OCI-M1 (cell line): ENCODE measurements at regions not wholly inside any gene's neighbourhood (a gene's known extent, or its start where the extent isn't known, plus 50 kb on each side); places are given as distances from the start of the nearest gene placed in this dataset.

Experiments
- DNase-seq: peaks from one replicate; lab custom pipeline; 2025; lab: John Stamatoyannopoulos, UW

DNA sequence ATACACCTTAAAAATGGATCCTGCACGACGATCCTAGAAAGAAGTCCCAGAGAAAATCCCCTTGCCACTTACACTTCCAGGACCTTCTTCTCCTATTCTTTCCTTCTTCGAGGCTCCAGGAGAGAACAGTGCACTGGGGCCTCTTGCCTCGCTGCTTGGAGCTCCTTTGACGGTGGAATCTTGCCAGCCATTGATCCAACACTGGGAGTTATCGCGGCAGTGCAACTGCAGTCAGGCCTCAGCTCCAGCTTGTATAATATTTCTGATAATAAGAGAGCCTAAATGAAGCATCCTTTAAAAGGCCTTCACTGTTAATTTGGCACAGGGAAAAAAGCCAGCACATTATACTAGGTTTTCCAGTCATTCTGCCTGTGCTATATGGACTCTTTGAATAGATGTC, 216.9 kb upstream of the PARD3B start:
- DNase-seq, result no peak

DNA sequence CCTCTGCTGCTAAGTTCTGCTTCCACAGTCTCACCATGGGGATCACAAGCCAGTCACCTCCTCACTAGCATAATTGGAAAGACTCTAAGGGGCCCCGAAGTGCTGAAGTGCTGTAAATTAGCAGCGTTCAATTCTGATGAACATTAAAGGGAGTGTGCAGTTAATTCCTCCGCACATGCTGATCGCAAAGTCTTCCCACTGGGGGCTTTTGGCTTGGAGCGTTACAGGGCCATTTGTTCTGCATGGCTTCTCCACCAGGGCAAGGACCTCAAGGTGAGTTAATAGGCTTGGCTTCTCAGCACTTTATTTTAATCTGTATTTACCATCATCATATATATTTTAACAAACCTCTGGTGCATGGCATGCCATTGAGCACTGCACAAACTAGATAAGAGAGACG, 216.3 kb upstream of the PARD3B start:
- no peak for DNase-seq

DNA sequence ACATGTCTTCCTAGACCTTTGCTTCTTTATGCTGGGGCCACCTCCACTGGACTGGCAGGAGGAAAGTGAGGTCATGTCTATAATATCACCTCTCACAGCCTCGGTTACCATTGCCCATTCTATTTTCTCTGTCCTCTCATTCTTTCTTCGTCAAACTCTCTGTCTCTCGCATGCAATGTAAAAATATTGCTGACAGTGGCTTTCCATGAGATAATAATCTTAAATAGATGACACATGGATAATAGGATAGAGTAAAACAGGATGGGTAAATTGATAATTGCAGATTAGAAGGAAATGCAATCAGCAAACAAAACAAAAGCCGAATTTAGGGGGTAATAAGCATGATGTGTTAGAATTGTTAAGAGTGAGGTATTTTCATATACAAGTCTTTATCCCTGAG, 215.7 kb upstream of the PARD3B start:
- no peak for DNase-seq

DNA sequence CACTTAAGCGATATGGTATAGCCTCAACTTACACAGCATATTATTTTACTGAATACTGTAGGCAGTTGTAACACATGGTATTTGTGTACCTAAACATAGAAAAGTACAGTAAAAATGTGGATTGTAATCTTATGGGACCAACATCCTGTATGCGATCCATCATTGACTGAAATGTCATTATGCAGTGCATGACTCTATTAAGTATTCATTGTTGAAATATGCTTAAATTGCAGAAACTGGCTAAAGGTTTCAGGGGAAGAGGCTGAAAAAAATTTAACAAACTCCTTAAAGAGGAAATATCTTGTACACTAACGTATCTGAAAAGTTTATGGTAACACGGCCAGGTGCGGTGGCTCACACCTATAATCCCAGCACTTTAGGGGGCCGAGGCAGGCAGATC, 214.1 kb upstream of the PARD3B start:
- DNase-seq, result no peak

DNA sequence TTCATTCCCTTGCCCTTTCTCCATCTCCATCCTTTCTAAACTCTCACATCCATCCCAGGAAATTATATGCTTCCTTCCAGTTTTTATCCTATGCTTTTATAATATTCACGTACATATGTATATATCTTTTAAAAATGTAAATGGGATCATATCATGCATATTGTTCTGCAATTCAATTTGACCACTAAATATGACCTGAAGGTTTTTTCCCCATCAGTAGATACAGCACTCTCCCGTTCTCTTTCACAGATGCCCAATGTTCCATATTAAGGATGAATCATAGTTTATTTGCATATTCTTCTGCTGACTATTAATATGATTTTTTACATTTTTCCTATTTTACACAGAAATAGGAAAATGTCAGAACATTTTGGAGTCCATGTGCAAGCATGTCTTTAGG, 213.3 kb upstream of the PARD3B start:
- DNase-seq, result no peak

DNA sequence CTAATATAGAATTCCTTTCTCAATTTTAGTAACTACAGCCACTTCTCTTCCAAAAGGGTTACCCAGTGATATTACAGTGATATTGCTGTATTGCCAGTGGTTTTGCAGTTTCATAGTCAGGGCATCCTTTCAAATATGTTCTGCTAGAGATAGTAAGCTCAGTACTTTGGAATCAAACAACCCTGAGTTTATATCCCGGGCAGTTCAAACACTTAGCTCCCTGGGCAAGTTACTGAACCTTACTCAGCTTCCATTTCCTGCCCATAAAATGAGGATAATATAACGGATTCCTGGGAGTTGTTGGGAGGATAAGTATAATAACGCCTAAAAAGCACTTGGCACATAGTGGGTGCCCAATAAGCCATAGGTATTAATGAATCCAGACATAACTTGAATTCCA, 212.6 kb upstream of the PARD3B start:
- no peak for DNase-seq

DNA sequence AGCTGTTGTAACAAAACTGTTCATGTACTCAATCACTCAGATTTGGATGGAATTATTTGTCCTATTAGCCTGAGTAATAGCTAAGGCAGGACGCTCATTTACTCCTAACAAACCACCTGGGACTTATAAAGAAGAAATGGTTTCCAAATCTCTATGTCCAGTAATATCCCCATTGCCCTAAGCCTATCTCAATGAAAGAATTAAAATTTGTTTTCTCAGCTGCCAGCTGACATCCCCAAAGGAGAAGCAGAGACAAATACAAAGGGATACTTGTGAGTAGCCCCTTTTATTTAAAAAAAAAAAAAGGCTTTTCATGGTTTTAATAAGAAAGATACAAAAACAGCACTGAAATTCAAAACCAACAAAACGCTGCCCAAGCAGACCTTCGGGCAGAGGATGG, 211.4 kb upstream of the PARD3B start:
- DNase-seq, result no peak

DNA sequence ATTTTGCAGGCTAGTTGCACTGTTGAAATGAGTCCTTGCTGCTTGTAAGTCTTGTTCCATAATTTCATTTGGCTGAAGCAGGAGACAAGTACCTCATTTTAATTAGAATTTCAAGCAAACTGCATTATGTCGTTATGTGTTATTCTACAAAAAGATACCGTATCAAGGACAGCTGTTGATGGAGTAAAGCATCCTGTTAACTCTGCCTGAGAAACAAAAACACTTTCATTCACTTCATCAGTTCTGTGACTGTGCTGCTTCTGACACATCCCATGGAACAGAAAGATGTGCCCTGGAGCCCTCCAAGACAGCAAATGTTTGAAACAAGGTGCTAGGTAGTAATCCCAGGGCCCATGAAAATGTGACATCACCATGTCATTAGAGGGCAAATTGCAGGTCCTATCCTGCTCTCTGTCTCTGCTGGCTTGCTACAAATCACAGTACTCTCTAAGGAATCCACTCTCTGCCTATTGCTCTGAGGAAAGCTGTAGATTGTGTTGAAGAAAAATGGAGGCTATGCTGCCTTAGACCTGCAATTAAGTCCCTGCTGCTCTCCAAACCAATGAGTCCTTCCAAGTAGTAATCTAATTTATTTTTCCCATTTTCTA, 209.7 kb upstream of the PARD3B start:
- DNase-seq, result no peak

DNA sequence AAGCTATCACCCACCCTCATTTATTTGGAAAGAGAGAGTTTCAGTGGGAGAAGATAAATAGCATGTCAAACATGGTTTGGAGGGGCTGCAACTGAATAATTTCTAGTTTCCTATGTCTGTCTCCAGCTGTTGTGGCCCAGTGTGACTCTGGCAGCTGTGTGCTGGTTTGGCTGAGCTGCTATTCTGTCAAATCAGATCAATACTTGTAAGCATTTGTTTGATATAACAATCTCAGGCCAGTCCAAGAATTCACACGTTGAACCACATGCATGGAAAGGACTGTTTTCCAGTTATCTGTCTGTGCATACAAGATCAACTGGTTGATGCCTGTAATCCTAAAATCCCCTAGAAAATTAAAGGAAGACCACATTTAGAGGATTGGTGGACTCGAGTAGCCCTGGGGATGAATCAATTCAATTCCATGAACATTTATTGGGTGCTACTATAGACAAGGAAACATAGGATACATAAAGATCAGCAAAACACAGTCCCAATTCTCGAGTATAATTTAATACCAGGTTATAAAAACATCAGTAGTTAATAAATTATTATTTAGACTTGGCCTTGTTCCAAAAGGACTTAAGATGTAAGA, 209.0 kb upstream of the PARD3B start:
- DNase-seq, result no peak

DNA sequence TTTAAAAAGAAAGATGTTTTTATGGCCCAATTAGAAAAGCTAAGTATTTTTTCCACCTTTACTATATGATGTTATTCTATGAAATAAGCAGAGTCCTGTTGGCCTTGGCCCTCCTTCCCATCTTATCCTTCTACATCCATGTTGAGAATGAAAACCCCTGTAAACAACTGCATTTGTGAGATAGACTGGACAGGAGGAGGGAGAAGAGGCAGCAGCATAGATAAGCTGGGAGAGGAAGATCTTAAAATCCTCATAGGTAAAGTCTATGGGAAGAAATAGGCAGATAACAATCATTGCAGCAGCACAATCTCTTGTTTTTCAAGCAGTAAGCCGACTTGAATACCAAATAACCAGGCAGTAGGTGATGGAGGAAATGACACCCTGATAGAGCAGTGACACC, 207.6 kb upstream of the PARD3B start:
- DNase-seq, result no peak

DNA sequence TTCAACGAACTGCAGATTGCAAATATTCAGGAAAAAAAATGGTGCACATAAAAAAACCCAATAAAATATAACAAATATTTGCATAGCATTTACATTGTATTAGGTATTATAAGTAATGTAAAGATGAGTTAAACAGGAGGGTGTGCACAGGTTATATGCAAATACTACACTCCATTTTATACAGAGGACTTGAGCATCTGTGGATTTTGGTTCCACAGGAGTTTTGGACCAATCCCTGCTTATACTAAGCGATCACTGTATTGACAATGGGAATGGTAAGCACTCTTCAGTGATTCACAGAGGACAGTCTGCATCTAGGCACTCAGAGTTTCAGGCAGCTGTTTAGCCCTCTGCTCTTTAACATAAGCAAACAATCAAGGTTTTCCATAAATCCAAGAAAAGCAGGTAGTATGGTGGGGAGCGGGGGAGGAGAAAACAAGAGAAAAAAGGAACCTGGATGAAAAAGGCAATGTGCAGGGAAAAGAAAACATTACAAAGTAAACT, 206.0 kb upstream of the PARD3B start:
- DNase-seq, result no peak

DNA sequence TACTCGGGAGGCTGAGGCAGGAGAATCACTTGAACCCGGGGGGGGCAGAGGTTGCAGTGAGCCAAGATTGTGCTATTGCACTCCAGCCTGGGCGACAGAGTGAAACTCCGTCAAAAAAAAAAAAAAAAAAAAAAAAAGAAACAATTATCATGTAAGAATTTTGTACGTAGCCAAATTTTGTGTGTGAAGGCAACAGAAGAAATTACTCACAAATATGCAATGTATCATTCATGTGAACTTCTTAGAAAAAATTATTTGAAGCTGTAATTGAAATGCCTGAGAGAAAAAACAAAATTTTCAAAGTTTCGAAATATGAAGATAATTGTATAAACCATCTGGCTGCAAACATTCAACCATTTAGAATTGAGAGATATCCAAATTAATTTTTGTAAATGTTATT, 204.8 kb upstream of the PARD3B start:
- no peak for DNase-seq

DNA sequence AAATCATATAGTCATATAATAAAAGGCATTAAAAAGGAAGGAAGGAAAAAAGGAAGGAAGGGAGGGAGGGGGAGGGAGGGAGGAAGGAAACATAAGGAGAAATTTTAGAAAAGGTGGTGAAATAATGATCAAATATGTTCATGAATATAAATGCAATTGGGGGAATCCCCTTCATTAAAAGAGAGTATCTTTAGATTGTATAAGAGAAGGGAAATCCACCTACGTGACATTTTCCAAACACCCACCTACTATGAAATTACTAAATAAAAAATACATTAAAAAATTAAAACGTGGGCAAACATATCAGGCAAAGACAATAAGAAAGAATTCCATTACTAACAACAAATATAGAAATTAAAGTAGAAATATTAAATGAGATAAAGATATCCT, 203.4 kb upstream of the PARD3B start:
- no peak for DNase-seq

DNA sequence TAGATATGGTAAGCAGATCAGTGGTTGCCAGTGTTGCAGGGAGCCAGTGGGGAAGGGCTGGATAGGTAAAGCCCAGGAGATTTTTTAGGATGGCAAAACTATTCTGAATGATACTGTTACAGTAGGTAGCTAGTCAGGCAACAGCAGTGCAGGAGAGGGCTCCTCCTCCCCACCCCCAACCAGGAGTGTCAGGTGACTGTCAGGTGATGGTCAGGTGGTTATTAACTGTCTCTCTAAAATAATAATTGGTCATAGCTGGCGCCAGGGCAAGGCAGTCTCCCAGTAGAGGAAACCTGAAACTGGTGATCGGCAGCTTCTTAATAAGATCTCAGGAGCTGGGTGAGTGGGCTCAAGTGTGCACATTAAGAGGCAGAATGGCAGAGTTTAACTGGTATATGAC, 201.6 kb upstream of the PARD3B start:
- no peak for DNase-seq

DNA sequence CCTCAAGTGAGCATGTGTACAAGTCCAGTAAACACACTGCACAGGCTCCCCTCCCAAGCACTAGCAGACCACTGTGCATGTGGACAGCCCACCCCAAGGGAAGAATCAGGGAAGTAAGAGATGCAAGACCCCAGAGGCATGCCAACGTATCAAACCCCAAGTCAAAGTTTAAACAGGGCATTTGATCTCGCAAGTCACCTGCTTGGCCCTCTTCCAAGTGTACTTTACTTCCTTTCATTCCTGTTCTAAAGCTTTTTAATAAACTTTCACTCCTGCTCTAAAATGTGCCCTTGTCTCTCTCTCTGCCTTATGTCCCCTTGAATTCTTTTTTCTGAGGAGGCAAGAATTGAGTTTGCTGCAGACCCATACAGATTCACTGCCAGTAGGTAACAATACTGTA, 201.2 kb upstream of the PARD3B start:
- no peak for DNase-seq

DNA sequence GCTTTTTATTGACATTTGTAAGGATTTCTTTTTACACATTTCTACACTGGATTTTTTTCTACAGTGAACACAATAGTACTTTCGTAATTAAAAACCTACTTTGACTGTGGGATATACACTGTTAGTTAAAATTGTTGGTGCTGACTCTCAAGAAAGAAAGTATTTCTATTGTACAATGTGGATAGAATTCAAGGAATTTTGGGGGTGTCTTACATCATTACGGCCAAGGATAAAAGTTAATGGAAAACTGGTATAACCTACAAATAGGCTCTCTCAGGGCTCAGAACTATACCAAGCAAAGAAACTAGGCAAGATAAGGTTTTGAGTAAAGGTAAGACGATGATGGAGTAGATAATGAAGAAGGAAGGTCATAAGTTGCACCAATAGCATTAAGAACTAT, 198.4 kb upstream of the PARD3B start:
- no peak for DNase-seq

DNA sequence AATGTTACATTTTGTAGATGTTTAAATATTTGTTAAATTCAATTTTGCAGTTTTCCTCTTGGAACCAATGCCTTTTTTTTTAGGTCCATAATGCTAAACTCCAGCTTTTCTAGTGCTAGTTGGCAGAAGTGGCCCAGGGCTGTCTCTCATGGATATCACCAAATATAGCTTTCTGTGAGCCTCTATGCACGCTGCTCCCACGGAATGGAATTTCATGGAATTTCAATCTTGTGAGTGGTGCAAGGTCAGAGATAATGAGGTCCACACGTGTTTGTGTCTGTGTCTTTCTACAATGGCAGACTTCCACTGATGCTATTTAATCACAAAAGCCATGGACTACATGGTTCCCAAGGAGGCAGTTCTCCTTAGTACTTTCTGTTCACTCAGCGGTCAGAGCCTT, 191.5 kb upstream of the PARD3B start:
- DNase-seq, result no peak

DNA sequence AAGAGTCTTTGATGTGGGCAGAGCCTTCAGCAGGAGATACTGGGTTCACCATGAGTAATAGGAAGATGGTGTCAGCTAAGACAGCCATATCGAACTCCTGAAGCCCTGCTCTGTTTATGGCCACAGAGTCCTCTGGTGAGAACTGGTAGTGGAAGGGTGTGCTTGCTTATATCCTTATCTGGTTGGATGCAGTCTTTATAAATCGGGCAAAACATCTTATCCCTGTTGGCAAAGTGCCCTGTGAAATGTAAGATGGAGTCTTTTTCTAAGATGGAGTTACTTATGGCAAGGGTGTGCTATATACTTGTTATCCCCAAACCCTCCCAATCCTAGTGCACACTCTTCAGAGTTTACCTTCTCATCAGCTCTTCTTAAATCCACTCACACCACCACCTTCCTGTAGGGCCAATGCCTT, 190.8 kb upstream of the PARD3B start:
- DNase-seq, result peak; percentile 70

DNA sequence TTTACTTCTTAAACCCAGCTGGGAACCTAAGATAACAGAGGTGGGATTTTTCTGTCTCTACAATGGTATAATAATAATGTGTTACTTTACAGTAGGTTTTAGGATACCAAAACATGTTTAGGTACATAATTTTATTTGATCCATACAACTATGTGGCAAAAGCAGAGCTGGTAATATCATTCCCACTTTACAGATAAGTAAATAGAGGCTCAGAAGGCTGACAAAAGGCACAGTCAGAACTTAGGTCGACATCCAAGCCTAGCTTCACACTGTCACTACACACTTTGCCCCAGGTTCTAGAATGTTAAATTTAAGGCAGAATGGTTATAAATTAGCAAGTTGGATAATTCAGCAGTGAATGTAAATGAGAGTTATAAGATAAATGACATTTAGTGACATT, 189.6 kb upstream of the PARD3B start:
- no peak for DNase-seq

DNA sequence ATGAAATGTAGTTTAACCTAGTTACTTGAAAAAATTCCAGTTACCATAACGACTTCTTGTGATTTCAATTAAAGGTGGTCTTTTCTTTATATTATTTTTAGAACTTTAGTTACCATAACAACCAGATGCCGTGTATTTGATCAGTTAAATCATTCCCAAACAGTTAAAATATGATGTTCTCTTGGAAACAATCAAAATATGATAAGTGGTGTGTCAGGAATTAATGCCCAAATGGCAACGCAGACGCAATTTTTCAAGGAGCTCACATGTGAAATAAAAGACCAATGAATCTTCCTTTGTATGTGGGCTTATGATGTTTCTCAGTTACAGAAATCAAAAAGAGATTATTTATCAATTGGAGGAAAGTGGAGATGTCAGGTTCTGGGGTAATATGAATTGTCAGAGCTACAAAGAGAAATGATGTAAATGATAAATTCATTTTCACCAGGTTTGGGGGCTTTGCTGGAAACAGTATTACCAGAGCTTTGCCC, 189.1 kb upstream of the PARD3B start:
- no peak for DNase-seq

DNA sequence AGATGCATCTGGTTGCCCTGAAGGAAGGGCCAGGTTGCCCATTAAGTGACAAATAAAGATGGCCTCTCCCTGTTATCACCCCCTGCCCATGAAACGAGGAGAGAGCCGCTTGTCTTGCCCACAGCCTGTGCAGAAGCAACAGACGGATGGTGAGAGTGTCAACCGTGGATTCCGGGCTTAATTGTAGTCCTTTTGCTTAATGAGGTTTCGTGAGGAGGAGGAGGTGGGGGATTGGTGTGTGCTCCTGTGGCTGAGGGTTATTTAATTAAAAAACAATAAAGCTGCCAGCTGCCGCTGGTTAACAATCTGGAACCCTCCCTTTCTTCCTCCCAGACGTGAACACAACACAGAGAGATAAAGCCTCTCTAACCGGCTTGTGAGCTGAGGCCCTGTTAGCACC, 188.0 kb upstream of the PARD3B start:
- DNase-seq, result no peak

DNA sequence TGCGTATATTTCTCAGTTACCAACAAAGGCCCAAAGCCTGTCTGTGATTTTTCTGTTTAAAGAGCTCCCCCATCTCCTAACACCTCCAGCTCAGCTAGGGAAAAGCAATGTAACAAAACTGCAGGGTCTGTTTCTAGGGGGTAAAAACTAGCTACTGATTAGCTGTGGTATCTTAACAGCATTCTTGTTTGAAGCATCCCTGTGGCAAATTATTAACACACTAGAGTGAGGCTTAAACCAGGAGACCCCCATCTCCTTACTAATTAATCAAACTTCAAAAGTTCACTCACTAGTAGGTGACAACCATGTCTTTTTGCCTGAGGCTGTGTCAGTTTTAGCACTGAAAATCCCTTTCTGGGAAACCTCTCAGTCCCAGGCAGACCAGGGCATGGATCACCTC, 186.2 kb upstream of the PARD3B start:
- no peak for DNase-seq

DNA sequence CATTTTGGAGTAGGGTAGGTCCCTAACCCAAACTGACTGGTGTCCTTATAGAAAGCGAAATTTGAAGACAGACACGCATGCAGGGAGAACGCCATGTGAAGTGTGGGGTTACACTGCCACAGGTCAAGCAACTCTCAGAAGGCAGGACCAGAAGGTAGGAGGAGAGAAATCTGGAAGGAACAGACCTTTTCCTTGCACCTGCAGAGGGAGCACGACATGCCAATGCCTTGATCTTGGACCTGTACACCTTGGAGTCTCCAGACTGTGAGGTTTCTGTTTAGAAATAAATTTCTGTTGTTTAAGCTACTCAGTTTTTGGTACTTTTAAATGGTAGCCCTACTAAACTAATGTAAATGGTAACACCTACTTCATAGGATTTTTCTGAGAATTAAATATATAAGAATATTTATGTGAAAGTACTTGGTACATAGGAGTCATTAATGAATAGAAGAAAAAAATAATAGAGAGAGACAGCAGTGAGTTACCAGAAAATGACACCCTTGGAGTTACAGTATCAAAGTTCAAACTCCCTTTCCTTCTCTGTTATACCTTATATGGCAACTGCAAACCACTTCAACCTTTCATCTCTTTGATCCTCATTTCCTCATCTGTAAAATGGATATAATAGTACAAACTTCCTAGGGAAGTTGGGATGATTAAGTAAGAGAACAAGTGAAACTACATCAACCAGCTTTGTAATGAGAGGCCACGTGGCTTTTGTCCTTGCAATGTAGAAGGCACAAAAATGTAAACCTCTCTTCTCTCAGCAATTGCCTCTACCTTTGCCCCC, 184.9 kb upstream of the PARD3B start:
- DNase-seq, result no peak
